ENCODE measurements at regions not wholly inside any gene's neighbourhood (a gene's known extent, or its start where the extent isn't known, plus 50 kb on each side); places are given as distances from the start of the nearest gene placed in this dataset.

- H3K79me2 ChIP-seq (ENCODE audit: control insufficient read depth, insufficient read depth, low read length): no peaks in the 10 kb centered on the region
- WGBS (ENCODE audit: extremely low coverage, insufficient coverage, low lambda C conversion rate): no CpG with 5 or more reads among the region's 3 CpGs
- no peak overlapping the region for H3K4ac ChIP-seq (ENCODE audit: low read depth, low read length)
Observed at GRCh38 chr2:159849160-159849813, 51.3 kb upstream of the CD302 start.

More at GRCh38 chr2:159849160-159849813, 51.3 kb upstream of the CD302 start:
- Histone ChIP-seq H2BK15ac (replicated peaks; ENCODE audit: low read depth) (no peak overlapping the region), H4K5ac (ENCODE audit: low read length) (no peak overlapping the region), H3K18ac (ENCODE audit: low read length) (no peak overlapping the region), H3K36me3 (ENCODE audit: control insufficient read depth, insufficient read depth, low read length) (no peaks in the 10 kb centered on the region), H2AK5ac (ENCODE audit: low read length) (no peak overlapping the region), H3K79me1 (ENCODE audit: low read length) (no peaks in the 10 kb centered on the region), H3K23ac (ENCODE audit: low read length) (no peak overlapping the region), H3K4me2 (ENCODE audit: low read length) (no peak overlapping the region), H2BK120ac (ENCODE audit: low read depth, low read length) (no peak overlapping the region), H3K4me1 (ENCODE audit: control insufficient read depth, low read depth, low read length) (no peaks in the 10 kb centered on the region), H4K8ac (ENCODE audit: low read depth, low read length) (no peak overlapping the region), H3K27ac (ENCODE audit: low read depth, low read length) (no peak overlapping the region), H2BK5ac (ENCODE audit: low read length) (no peak overlapping the region), H3K9ac (ENCODE audit: low read length) (no peak overlapping the region), H3K56ac (ENCODE audit: low read length) (no peak overlapping the region), H3K27me3 (ENCODE audit: insufficient read depth, low read length, poor library complexity) (no peaks in the 10 kb centered on the region), H3K4me3 (ENCODE audit: low read length) (no peak overlapping the region)
- no peak for DNase-seq
